HepG2 (cell line): ENCODE measurements at regions not wholly inside any gene's neighbourhood (a gene's known extent, or its start where the extent isn't known, plus 50 kb on each side); places are given as distances from the start of the nearest gene placed in this dataset.

Source experiments
- CBX1 ChIP-seq: IDR thresholded peaks from one replicate; pipeline ENCODE4 v1.6.1; 2016; ENCODE audit warnings: antibody characterized with exemption, low read depth
- DMAP1 ChIP-seq: IDR thresholded peaks from 2 replicates; pipeline ENCODE4 v1.6.1; 2016
- DPF2 ChIP-seq: sonication (generic); formaldehyde crosslinking; IDR thresholded peaks from 2 replicates; pipeline ENCODE4 v1.4.0; 2020; ENCODE audit warnings: mild to moderate bottlenecking, low read depth, missing genetic modification reagents, borderline replicate concordance
- FOXM1 ChIP-seq: sonication (generic); formaldehyde crosslinking; IDR thresholded peaks from 2 replicates; pipeline ENCODE4 v1.5.0; 2020; ENCODE audit warnings: missing genetic modification reagents
- GATAD2A ChIP-seq: IDR thresholded peaks from 2 replicates; pipeline ENCODE4 v1.6.1; 2016
- KAT8 ChIP-seq: IDR thresholded peaks from 2 replicates; pipeline ENCODE4 v1.6.1; 2016; ENCODE audit warnings: missing genetic modification reagents, missing compliant biosample characterization
- MAF1 ChIP-seq: sonication (generic); formaldehyde crosslinking; IDR thresholded peaks from 2 replicates; pipeline ENCODE4 v1.5.0; 2020; ENCODE audit warnings: missing genetic modification reagents, borderline replicate concordance
- MED1 ChIP-seq: sonication (generic); formaldehyde crosslinking; IDR thresholded peaks from 2 replicates; pipeline ENCODE4 v1.4.0; 2020; ENCODE audit warnings: missing genetic modification reagents
- MIER2 ChIP-seq: IDR thresholded peaks from 2 replicates; pipeline ENCODE4 v1.6.1; 2016; ENCODE audit warnings: missing biosample characterization, missing genetic modification reagents
- MTA1 ChIP-seq: sonication (generic); formaldehyde crosslinking; IDR thresholded peaks from 2 replicates; pipeline ENCODE4 v1.4.0; 2020; ENCODE audit warnings: missing genetic modification reagents, mild to moderate bottlenecking, borderline replicate concordance
- NFE2 ChIP-seq: sonication (generic); formaldehyde crosslinking; IDR thresholded peaks from 2 replicates; pipeline ENCODE4 v1.4.0; 2020; ENCODE audit warnings: missing genetic modification reagents
- STAG1 ChIP-seq: sonication (generic); formaldehyde crosslinking; IDR thresholded peaks from 2 replicates; pipeline ENCODE4 v1.4.0; 2020; ENCODE audit warnings: missing genetic modification reagents
- SYNCRIP ChIP-seq: fragments of 200-400 bp; formaldehyde crosslinking; IDR thresholded peaks from 2 replicates; pipeline ENCODE4 v1.6.1; 2018; ENCODE audit warnings: mild to moderate bottlenecking, low read depth, low read length; ENCODE audit not compliant: insufficient read depth
- THYN1 ChIP-seq: sonication (generic); formaldehyde crosslinking; IDR thresholded peaks from 2 replicates; pipeline ENCODE4 v1.8.1; 2023; ENCODE audit warnings: low read depth, mild to moderate bottlenecking, moderate library complexity, missing genetic modification reagents, borderline replicate concordance
- XRCC5 ChIP-seq: fragments of 200-400 bp; formaldehyde crosslinking; optimal IDR thresholded peaks from 2 replicates; pipeline ENCODE3; 2017; ENCODE audit warnings: mild to moderate bottlenecking, low read length
- ZNF18 ChIP-seq: sonication (generic); formaldehyde crosslinking; IDR thresholded peaks from 2 replicates; pipeline ENCODE4 v1.8.0; 2022; ENCODE audit warnings: mild to moderate bottlenecking, missing genetic modification reagents; ENCODE audit not compliant: insufficient replicate concordance
- ZNF740 ChIP-seq: sonication (generic); formaldehyde crosslinking; IDR thresholded peaks from 2 replicates; pipeline ENCODE4 v1.4.0; 2020; ENCODE audit warnings: missing genetic modification reagents
- ZNF841 ChIP-seq: sonication (generic); formaldehyde crosslinking; IDR thresholded peaks from 2 replicates; pipeline ENCODE4 v1.8.1; 2023; ENCODE audit warnings: missing genetic modification reagents, borderline replicate concordance
- ZNF879 ChIP-seq: sonication (generic); formaldehyde crosslinking; IDR thresholded peaks from 2 replicates; pipeline ENCODE4 v1.8.1; 2023; ENCODE audit warnings: missing genetic modification reagents
- TF ChIP-seq, protein P1 (sequence below): fragments of 450-650 bp; IDR thresholded peaks from 2 replicates; pipeline ENCODE4 v1.6.1; 2016
- TF ChIP-seq, protein P2 (sequence below): sonication (generic); formaldehyde crosslinking; IDR thresholded peaks from 2 replicates; pipeline ENCODE4 v1.5.0; 2020; ENCODE audit warnings: missing genetic modification reagents, mild to moderate bottlenecking, borderline replicate concordance
- TF ChIP-seq, protein P3 (sequence below): sonication (generic); formaldehyde crosslinking; IDR thresholded peaks from 2 replicates; pipeline ENCODE4 v1.4.0; 2020; ENCODE audit warnings: missing genetic modification reagents, borderline replicate concordance

DNA sequence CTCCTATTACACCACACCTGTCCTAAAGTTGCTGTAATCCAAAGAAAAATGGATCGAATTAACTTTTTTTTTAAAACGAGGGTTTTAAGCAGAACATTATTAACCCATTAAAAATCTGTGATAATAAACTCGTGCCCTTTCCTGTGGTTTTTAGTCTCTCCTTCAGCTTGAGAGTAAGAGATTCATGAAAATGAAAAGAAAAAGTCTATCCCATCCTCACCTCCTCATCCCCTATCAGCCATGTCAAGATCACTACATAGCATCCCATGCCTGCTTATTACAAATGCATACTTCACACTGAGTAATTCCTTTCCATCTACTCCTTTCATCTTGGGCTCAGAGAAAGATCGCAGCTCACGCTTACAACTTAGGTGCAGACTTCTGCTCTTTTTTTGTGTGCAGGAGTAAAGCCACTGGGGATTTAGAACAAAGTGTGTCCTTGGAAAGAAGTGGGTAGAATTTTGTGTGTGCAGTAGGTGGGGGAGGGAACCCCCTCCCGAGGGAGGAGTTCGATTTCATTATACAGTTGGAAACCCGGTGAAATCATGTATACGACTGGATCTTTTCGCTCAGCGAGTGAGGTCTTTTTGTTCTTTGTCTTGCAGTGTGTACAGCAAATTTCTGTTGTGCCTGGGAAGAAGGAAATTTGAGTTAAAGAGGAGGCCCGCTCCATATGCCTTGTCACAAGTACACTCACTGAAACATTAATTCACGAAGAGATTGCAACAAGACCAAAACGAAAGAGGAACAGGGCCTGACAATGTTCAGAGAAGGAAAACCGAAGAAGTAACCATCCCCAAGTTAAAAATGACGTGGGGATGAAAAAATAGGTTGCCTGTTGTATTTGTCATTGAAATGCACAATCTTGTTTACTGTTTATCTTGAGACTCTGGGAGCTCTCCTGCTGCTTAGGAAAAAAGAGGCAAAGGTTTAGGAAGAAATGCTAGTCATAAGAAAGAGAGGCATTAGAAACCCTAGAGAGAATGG is 146.5 kb upstream of the ZNF217 start (continued):
- TF ChIP-seq, protein P1, sequence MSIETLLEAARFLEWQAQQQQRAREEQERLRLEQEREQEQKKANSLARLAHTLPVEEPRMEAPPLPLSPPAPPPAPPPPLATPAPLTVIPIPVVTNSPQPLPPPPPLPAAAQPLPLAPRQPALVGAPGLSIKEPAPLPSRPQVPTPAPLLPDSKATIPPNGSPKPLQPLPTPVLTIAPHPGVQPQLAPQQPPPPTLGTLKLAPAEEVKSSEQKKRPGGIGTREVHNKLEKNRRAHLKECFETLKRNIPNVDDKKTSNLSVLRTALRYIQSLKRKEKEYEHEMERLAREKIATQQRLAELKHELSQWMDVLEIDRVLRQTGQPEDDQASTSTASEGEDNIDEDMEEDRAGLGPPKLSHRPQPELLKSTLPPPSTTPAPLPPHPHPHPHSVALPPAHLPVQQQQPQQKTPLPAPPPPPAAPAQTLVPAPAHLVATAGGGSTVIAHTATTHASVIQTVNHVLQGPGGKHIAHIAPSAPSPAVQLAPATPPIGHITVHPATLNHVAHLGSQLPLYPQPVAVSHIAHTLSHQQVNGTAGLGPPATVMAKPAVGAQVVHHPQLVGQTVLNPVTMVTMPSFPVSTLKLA, result no peak
- no peak for TF ChIP-seq SYNCRIP
- peak; percentile 38 for TF ChIP-seq ZNF18 (CRISPR knock-in tag)
- TF ChIP-seq ZNF841 (CRISPR knock-in tag), result no peak
- no peak; the same call in 1 of the 2 replicates for TF ChIP-seq MIER2
- TF ChIP-seq THYN1 (CRISPR knock-in tag), result no peak
- TF ChIP-seq CBX1, result no peak
- TF ChIP-seq GATAD2A (CRISPR knock-in tag), result peak; percentile 64
- TF ChIP-seq XRCC5, result peak; percentile 22
- TF ChIP-seq, protein P2, sequence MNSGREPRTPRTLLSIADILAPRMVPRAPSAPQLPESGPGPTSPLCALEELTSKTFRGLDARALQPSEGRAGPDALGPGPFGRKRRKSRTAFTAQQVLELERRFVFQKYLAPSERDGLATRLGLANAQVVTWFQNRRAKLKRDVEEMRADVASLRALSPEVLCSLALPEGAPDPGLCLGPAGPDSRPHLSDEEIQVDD (CRISPR knock-in tag), result no peak
- TF ChIP-seq, protein P3, sequence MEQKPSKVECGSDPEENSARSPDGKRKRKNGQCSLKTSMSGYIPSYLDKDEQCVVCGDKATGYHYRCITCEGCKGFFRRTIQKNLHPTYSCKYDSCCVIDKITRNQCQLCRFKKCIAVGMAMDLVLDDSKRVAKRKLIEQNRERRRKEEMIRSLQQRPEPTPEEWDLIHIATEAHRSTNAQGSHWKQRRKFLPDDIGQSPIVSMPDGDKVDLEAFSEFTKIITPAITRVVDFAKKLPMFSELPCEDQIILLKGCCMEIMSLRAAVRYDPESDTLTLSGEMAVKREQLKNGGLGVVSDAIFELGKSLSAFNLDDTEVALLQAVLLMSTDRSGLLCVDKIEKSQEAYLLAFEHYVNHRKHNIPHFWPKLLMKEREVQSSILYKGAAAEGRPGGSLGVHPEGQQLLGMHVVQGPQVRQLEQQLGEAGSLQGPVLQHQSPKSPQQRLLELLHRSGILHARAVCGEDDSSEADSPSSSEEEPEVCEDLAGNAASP (CRISPR knock-in tag), result no peak
- peak; percentile 11; the same call in 1 of the 2 replicates for TF ChIP-seq KAT8 (CRISPR knock-in tag)
- TF ChIP-seq NFE2 (CRISPR knock-in tag), result no peak
- TF ChIP-seq STAG1, result peak; percentile 5
- 0 out of 2 replicates have a peak, but pooled peaks have one; percentile 29 for TF ChIP-seq ZNF740 (CRISPR knock-in tag)
- TF ChIP-seq FOXM1, result no peak
- TF ChIP-seq ZNF879 (CRISPR knock-in tag), result no peak
- peak; percentile 59 for TF ChIP-seq MED1 (CRISPR knock-in tag)
- no peak for TF ChIP-seq MAF1 (CRISPR knock-in tag)
- 0 out of 2 replicates have a peak, but pooled peaks have one; percentile 15 for TF ChIP-seq DMAP1 (CRISPR knock-in tag)
- no peak; the same call in 1 of the 2 replicates for TF ChIP-seq DPF2
- no peak for TF ChIP-seq MTA1 (CRISPR knock-in tag)
